H1 (cell line): ENCODE measurements at regions not wholly inside any gene's neighbourhood (a gene's known extent, or its start where the extent isn't known, plus 50 kb on each side); places are given as distances from the start of the nearest gene placed in this dataset.
A peak's percentile ranks its signal among the peaks of the same experiment; 100 is the strongest.

ENCODE experiments used
- CTCF ChIA-PET: fragments of 300-600 bp; sonication (Branson Sonifier 250); formaldehyde crosslinking; loops from one replicate; lab custom pipeline; 2021; ENCODE audit not compliant: partially characterized antibody; lab: Charles Lee
- POLR2A ChIA-PET: fragments of 300-600 bp; sonication (Branson Sonifier 250); formaldehyde crosslinking; loops from one replicate; lab custom pipeline; 2021; ENCODE audit warnings: inconsistent platforms; ENCODE audit not compliant: partially characterized antibody; lab: Charles Lee
- DNase-seq, 2 experiments: peaks; one replicate each; pipeline versions ENCODE4 v3.0.0 to v3.0.0-alpha.2; 2010 to 2022; ENCODE audit warnings: low spot score in 2 of 2, low read depth in 1 of 2, mixed read lengths in 1 of 2
- FAIRE-seq: peaks from 2 replicates; lab custom pipeline; 2011; peaks lifted over from hg19 to GRCh38; lab: Jason Lieb, UNC
- H2AFZ ChIP-seq: 2 replicates; pipeline ENCODE4 v1.8.1; 2012; ENCODE audit warnings: low read length, inconsistent platforms
- H2AK5ac ChIP-seq: 2 replicates; pipeline ENCODE4 v1.6.1; 2013; ENCODE audit warnings: low read depth, low read length
- H2BK120ac ChIP-seq: replicated peaks from 2 replicates; pipeline ENCODE3; 2013; ENCODE audit warnings: low read depth, low read length, inconsistent platforms
- H2BK12ac ChIP-seq: 2 replicates; pipeline ENCODE4 v1.6.1; 2013; ENCODE audit warnings: low read depth, low read length
- H2BK15ac ChIP-seq: 2 replicates; pipeline ENCODE4 v1.6.1; 2013; ENCODE audit warnings: low read length
- H2BK20ac ChIP-seq: 2 replicates; pipeline ENCODE4 v1.6.1; 2013; ENCODE audit warnings: low read length
- H2BK5ac ChIP-seq: 2 replicates; pipeline ENCODE4 v1.6.1; 2013; ENCODE audit warnings: low read depth, low read length
- H3K14ac ChIP-seq: 2 replicates; pipeline ENCODE4 v1.6.1; 2013; ENCODE audit warnings: inconsistent platforms; ENCODE audit not compliant: insufficient read length
- H3K18ac ChIP-seq: 2 replicates; pipeline ENCODE4 v1.6.1; 2013; ENCODE audit warnings: low read length; ENCODE audit errors: extremely low read depth
- H3K23ac ChIP-seq: 2 replicates; pipeline ENCODE4 v1.6.1; 2013; ENCODE audit warnings: inconsistent platforms; ENCODE audit not compliant: insufficient read length
- H3K23me2 ChIP-seq: 2 replicates; pipeline ENCODE4 v1.6.1; 2013; ENCODE audit warnings: low read depth, low read length
- H3K27ac ChIP-seq: 2 replicates; pipeline ENCODE4 v1.6.1; 2011; ENCODE audit warnings: low read depth, low read length, inconsistent platforms
- H3K27me3 ChIP-seq, 4 experiments: replicated peaks in 1 of 4; 1 replicate in 1 of 4; 2 replicates in 3 of 4; pipeline versions ENCODE4 v1.6.1 to v1.8.1; 2011 to 2013; ENCODE audit warnings: low read length in 3 of 4, mild to moderate bottlenecking in 3 of 4, inconsistent platforms in 2 of 4, mixed read lengths in 2 of 4, moderate library complexity in 1 of 4; ENCODE audit not compliant: control insufficient read depth in 3 of 4, insufficient read depth in 3 of 4; ENCODE audit errors: extremely low read depth in 1 of 4
- H3K36me3 ChIP-seq, 4 experiments: 2 replicates each; pipeline versions ENCODE4 v1.6.1 to v1.8.1; 2011 to 2013; ENCODE audit warnings: mild to moderate bottlenecking in 4 of 4, low read length in 3 of 4, moderate library complexity in 2 of 4, control low read depth in 1 of 4, inconsistent platforms in 1 of 4; ENCODE audit not compliant: insufficient read depth in 4 of 4, control insufficient read depth in 2 of 4
- H3K4ac ChIP-seq: replicated peaks from 2 replicates; pipeline ENCODE3; 2013; ENCODE audit warnings: low read length, low read depth, mixed read lengths, inconsistent platforms; ENCODE audit not compliant: insufficient read length
- H3K4me1 ChIP-seq, 4 experiments: replicated peaks in 1 of 4; 1 replicate in 1 of 4; 2 replicates in 3 of 4; pipeline versions ENCODE4 v1.6.1 to v1.8.1; 2011 to 2013; ENCODE audit warnings: low read length in 3 of 4, inconsistent platforms in 2 of 4, mixed read lengths in 1 of 4; ENCODE audit not compliant: insufficient read depth in 4 of 4, control insufficient read depth in 3 of 4
- H3K4me2 ChIP-seq, 2 experiments: 2 replicates each; pipeline versions ENCODE4 v1.6.1 to v1.8.1; 2011 to 2013; ENCODE audit warnings: low read depth in 2 of 2, low read length in 2 of 2, control low read depth in 1 of 2, inconsistent platforms in 1 of 2, mild to moderate bottlenecking in 1 of 2; ENCODE audit not compliant: insufficient read depth in 1 of 2
- H3K4me3 ChIP-seq, 4 experiments: fragments of 200-600, 300-600 bp in 1 of 4; sonication (generic), shearing (Covaris generic), sonication (Bioruptor Twin) in 1 of 4; 2 replicates each; pipeline versions ENCODE4 v1.5.1 to v1.8.1; 2011 to 2016; ENCODE audit warnings: low read length in 4 of 4, low read depth in 3 of 4, control low read depth in 2 of 4, inconsistent platforms in 2 of 4, mild to moderate bottlenecking in 2 of 4, mixed read lengths in 1 of 4, moderate library complexity in 1 of 4; ENCODE audit not compliant: insufficient read depth in 2 of 4; ENCODE audit errors: extremely low read depth in 1 of 4
- H3K56ac ChIP-seq: replicated peaks from 2 replicates; pipeline ENCODE3; 2013; ENCODE audit warnings: low read depth, mild to moderate bottlenecking, mixed read lengths, low read length, inconsistent platforms; ENCODE audit not compliant: insufficient read length
- H3K79me1 ChIP-seq: 2 replicates; pipeline ENCODE4 v1.6.1; 2013; ENCODE audit warnings: low read depth, low read length, control low read depth
- H3K79me2 ChIP-seq, 2 experiments: 2 replicates each; pipeline versions ENCODE4 v1.6.1 to v1.8.1; 2012 to 2013; ENCODE audit warnings: low read length in 2 of 2, mild to moderate bottlenecking in 2 of 2, inconsistent platforms in 1 of 2; ENCODE audit not compliant: insufficient read depth in 2 of 2, control insufficient read depth in 1 of 2
- H3K9ac ChIP-seq, 4 experiments: replicated peaks in 1 of 4; 1 replicate in 1 of 4; 2 replicates in 3 of 4; pipeline versions ENCODE4 v1.6.1 to v1.8.1; 2011 to 2013; ENCODE audit warnings: low read depth in 3 of 4, low read length in 3 of 4, control low read depth in 2 of 4, mild to moderate bottlenecking in 2 of 4, moderate library complexity in 2 of 4, inconsistent platforms in 1 of 4; ENCODE audit errors: extremely low read depth in 1 of 4
- H3K9me3 ChIP-seq, 2 experiments: 2 replicates each; pipeline versions ENCODE4 v1.6.1 to v1.8.1; 2012 to 2013; ENCODE audit warnings: mild to moderate bottlenecking in 2 of 2, moderate library complexity in 2 of 2, control low read depth in 1 of 2, inconsistent platforms in 1 of 2, low read depth in 1 of 2, low read length in 1 of 2, mixed read lengths in 1 of 2; ENCODE audit not compliant: insufficient read depth in 2 of 2
- H4K20me1 ChIP-seq, 2 experiments: replicated peaks in 1 of 2; 2 replicates each; pipeline versions ENCODE3 to v1.8.1; 2011 to 2013; ENCODE audit warnings: inconsistent platforms in 2 of 2, low read length in 2 of 2, mild to moderate bottlenecking in 1 of 2; ENCODE audit not compliant: insufficient read depth in 2 of 2, control insufficient read depth in 1 of 2
- H4K5ac ChIP-seq: 2 replicates; pipeline ENCODE4 v1.6.1; 2013; ENCODE audit warnings: low read length, low read depth, mixed read lengths, inconsistent platforms; ENCODE audit not compliant: insufficient read length
- H4K8ac ChIP-seq: 2 replicates; pipeline ENCODE4 v1.8.0; 2013; ENCODE audit warnings: mild to moderate bottlenecking, moderate library complexity, low read length, inconsistent platforms; ENCODE audit not compliant: insufficient read depth; ENCODE audit errors: extremely low read depth
- H4K91ac ChIP-seq: replicated peaks from 2 replicates; pipeline ENCODE3; 2013; ENCODE audit warnings: low read length, mixed read lengths, inconsistent platforms; ENCODE audit not compliant: insufficient read length
- BACH1 ChIP-seq: IDR thresholded peaks from 2 replicates; pipeline ENCODE4 v1.6.1; 2012; ENCODE audit warnings: low read length, improper control_type of control experiment
- BCL11A ChIP-seq, 2 experiments: IDR thresholded peaks; one replicate each; pipeline ENCODE4 v1.6.1; 2011; ENCODE audit warnings: low read depth in 2 of 2, low read length in 2 of 2, mild to moderate bottlenecking in 2 of 2
- BRCA1 ChIP-seq: IDR thresholded peaks from 2 replicates; pipeline ENCODE4 v1.6.1; 2012; ENCODE audit warnings: low read depth, low read length, improper control_type of control experiment
- EP300 ChIP-seq, 2 experiments: IDR thresholded peaks; 1 replicate in 1 of 2; 2 replicates in 1 of 2; pipeline ENCODE4 v1.6.1; 2011 to 2012; ENCODE audit warnings: low read depth in 2 of 2, low read length in 2 of 2, mild to moderate bottlenecking in 2 of 2, borderline replicate concordance in 1 of 2, inconsistent platforms in 1 of 2, moderate library complexity in 1 of 2
- FOSL1 ChIP-seq: IDR thresholded peaks from 2 replicates; pipeline ENCODE4 v1.6.1; 2011; ENCODE audit warnings: mild to moderate bottlenecking, low read depth, low read length, moderate library complexity; ENCODE audit not compliant: insufficient read depth
- GTF2F1 ChIP-seq: IDR thresholded peaks from 2 replicates; pipeline ENCODE4 v1.6.1; 2012; ENCODE audit warnings: low read depth, low read length, improper control_type of control experiment, borderline replicate concordance
- HDAC6 ChIP-seq: IDR thresholded peaks from one replicate; pipeline ENCODE4 v1.7.1; 2012; ENCODE audit warnings: low read depth, mild to moderate bottlenecking, inconsistent platforms, low read length, moderate library complexity
- KDM1A ChIP-seq: fragments of 200-600, 300-600 bp; sonication (generic); IDR thresholded peaks from 2 replicates; pipeline ENCODE4 v1.7.1; 2016; ENCODE audit warnings: mild to moderate bottlenecking, low read length, borderline replicate concordance
- PHF8 ChIP-seq: fragments of 200-600 bp; sonication (generic); conservative IDR thresholded peaks from 2 replicates; pipeline ENCODE4 v1.7.1; 2012; ENCODE audit warnings: low read depth, mild to moderate bottlenecking, inconsistent platforms, low read length, moderate library complexity
- POLR2A ChIP-seq, 2 experiments: IDR thresholded peaks; 1 replicate in 1 of 2; 2 replicates in 1 of 2; pipeline ENCODE4 v1.6.1; 2011; ENCODE audit warnings: low read depth in 2 of 2, low read length in 2 of 2, mild to moderate bottlenecking in 2 of 2; ENCODE audit errors: control extremely low read depth in 1 of 2
- RNF2 ChIP-seq: fragments of 200-900, 300-1000 bp; sonication (generic); IDR thresholded peaks from 2 replicates; pipeline ENCODE4 v1.7.1; 2016; ENCODE audit warnings: borderline replicate concordance, low read depth, mild to moderate bottlenecking, antibody characterized with exemption, low read length; ENCODE audit not compliant: poor library complexity, severe bottlenecking; ENCODE audit errors: missing control alignments
- SIN3A ChIP-seq, 2 experiments: IDR thresholded peaks in 1 of 2; conservative IDR thresholded peaks in 1 of 2; 2 replicates each; pipeline ENCODE4 v1.6.1; 2011 to 2012; ENCODE audit warnings: low read length in 2 of 2, improper control_type of control experiment in 1 of 2, low read depth in 1 of 2, mild to moderate bottlenecking in 1 of 2
- SRF ChIP-seq: IDR thresholded peaks from 2 replicates; pipeline ENCODE4 v1.6.1; 2011; ENCODE audit warnings: mild to moderate bottlenecking, low read depth, low read length, moderate library complexity
- TCF12 ChIP-seq: IDR thresholded peaks from 2 replicates; pipeline ENCODE4 v1.6.1; 2011; ENCODE audit warnings: low read depth, mild to moderate bottlenecking, low read length
- WGBS, 2 experiments: shearing (Covaris generic) in 1 of 2; methylation state at CpG; one replicate each; pipeline versions ENCODE4 v1.1.6 to v1.1.7; 2013 to 2015; ENCODE audit warnings: low lambda C conversion rate in 2 of 2, mixed read lengths in 2 of 2, inconsistent platforms in 1 of 2, low coverage in 1 of 2, missing lambda C conversion rate in 1 of 2; ENCODE audit not compliant: insufficient replicate concordance in 2 of 2, insufficient coverage in 1 of 2, insufficient read length in 1 of 2; ENCODE audit errors: extremely low coverage in 1 of 2, missing lambda C conversion rate in 1 of 2; 5-methylcytosine and 5-hydroxymethylcytosine counted together

GRCh38 chr3:127132876-127133275 is 60.1 kb upstream of the PRR23E start:
- peaks cover 3 to 27% (median 26%) of the 10 kb centered on the region in 4 experiments for H3K27me3 ChIP-seq
- H4K8ac ChIP-seq: no peak overlapping the region
- no peak overlapping the region; the same call in 1 of the 2 replicates for H3K18ac ChIP-seq
- no peak overlapping the region for H4K91ac ChIP-seq
- CTCF ChIA-PET: interaction anchor here (0.8 to 2.0 kb wide), 5 partner anchors 17 to 144 kb away, joined by 3 to 7 read pairs (median 3); no protein-coding TSS in a partner anchor
- H2BK5ac ChIP-seq: no peak overlapping the region
- no peak overlapping the region; a peak in 1 of 8 replicates for H3K4me3 ChIP-seq
- H3K79me1 ChIP-seq: no peaks in the 10 kb centered on the region
- no peak overlapping the region for H4K5ac ChIP-seq
- H3K23ac ChIP-seq: no peak overlapping the region
- no peak for TF ChIP-seq TCF12
- no peak for TF ChIP-seq FOSL1
- no peak for TF ChIP-seq SIN3A (conservative IDR thresholded peaks at IDR 0.05 in 1 of 2, IDR thresholded peaks at IDR 0.05 in 1 of 2; ENCODE audit: low read depth in 1 of 2, low read length in 2 of 2)
- TF ChIP-seq EP300 (IDR thresholded peaks at IDR 0.05; ENCODE audit: borderline replicate concordance in 1 of 2, low read depth in 2 of 2, low read length in 2 of 2): no peak
- TF ChIP-seq KDM1A: no peak
- no peak for TF ChIP-seq RNF2
- TF ChIP-seq SRF: no peak
- TF ChIP-seq POLR2A (IDR thresholded peaks at IDR 0.05; ENCODE audit: control extremely low read depth in 1 of 2, low read depth in 2 of 2, low read length in 2 of 2): no peak
- no peak for TF ChIP-seq BACH1
- TF ChIP-seq HDAC6: no peak
- no peak for TF ChIP-seq BRCA1
- TF ChIP-seq GTF2F1: no peak
- no peak for TF ChIP-seq PHF8
- no peak for TF ChIP-seq BCL11A (IDR thresholded peaks at IDR 0.05; ENCODE audit: low read depth in 2 of 2, low read length in 2 of 2)
- TF ChIP-seq, all 59 proteins: peak for 0
- Histone ChIP-seq H3K56ac (no peak overlapping the region), H3K27ac (no peak overlapping the region), H3K4ac (peak overlapping the region; percentile 73), H3K4me2 (peak overlapping the region; percentile 11 to 42; a peak in 2 of 4 replicates), H2AFZ (no peak overlapping the region), H3K9ac (no peak overlapping the region), H3K9me3 (no peaks in the 10 kb centered on the region), H2BK12ac (no peak overlapping the region), H2BK20ac (no peak overlapping the region), H3K4me1 (peaks cover 5 to 31% (median 19%) of the 10 kb centered on the region in 4 experiments), H3K36me3 (no peaks in the 10 kb centered on the region), H2AK5ac (no peak overlapping the region), H3K23me2 (no peaks in the 10 kb centered on the region; the same call in 1 of the 2 replicates), H3K14ac (no peak overlapping the region), H4K20me1 (peaks cover 0 to 1% of the 10 kb centered on the region in 2 experiments), H3K79me2 (no peaks in the 10 kb centered on the region), H2BK15ac (no peak overlapping the region), H2BK120ac (no peak overlapping the region)
- POLR2A ChIA-PET: interaction anchor here (0.6 to 2.4 kb wide), 3 partner anchors 9 to 72 kb away, joined by 3 to 4 read pairs (median 4); no protein-coding TSS in a partner anchor
- no peak for DNase-seq
- FAIRE-seq: peak; percentile 28
- 26% methylated on average over 5 of the region's 5 CpGs; no CpG with 5 or more reads in 1 of the 2 experiments for WGBS, 2 experiments
